SJSA1 (cell line): ENCODE measurements at regions not wholly inside any gene's neighbourhood (a gene's known extent, or its start where the extent isn't known, plus 50 kb on each side); places are given as distances from the start of the nearest gene placed in this dataset.

ENCODE experiments used
- DNase-seq, 2 experiments: peaks; one replicate each; pipeline ENCODE4 v3.0.0-alpha.2; 2015 to 2020; ENCODE audit warnings: low spot score in 2 of 2, low read depth in 1 of 2
- H3K27ac ChIP-seq: fragments of 250-450 bp; sonication (Bioruptor Pico); 2 replicates; pipeline ENCODE4 v1.5.1; 2020; ENCODE audit warnings: mild to moderate bottlenecking, moderate library complexity
- H3K27me3 ChIP-seq: fragments of 250-450 bp; sonication (Bioruptor Pico); replicated peaks from 2 replicates; pipeline ENCODE4 v1.5.1; 2020; ENCODE audit warnings: mild to moderate bottlenecking, moderate library complexity
- H3K36me3 ChIP-seq: fragments of 250-450 bp; sonication (Bioruptor Pico); 2 replicates; pipeline ENCODE4 v1.5.1; 2020; ENCODE audit warnings: mild to moderate bottlenecking
- H3K4me1 ChIP-seq: fragments of 250-450 bp; sonication (Bioruptor Pico); replicated peaks from 2 replicates; pipeline ENCODE4 v1.6.1; 2021; ENCODE audit warnings: mild to moderate bottlenecking
- H3K4me3 ChIP-seq: fragments of 250-450 bp; sonication (Bioruptor Pico); 2 replicates; pipeline ENCODE4 v1.5.1; 2020; ENCODE audit warnings: mild to moderate bottlenecking
- H3K9me3 ChIP-seq: fragments of 250-450 bp; sonication (Bioruptor Pico); replicated peaks from 2 replicates; pipeline ENCODE4 v1.5.1; 2020; ENCODE audit warnings: mild to moderate bottlenecking

- Histone ChIP-seq H3K9me3 (no peaks in the 10 kb centered on the region), H3K4me1 (no peaks in the 10 kb centered on the region), H3K4me3 (no peak overlapping the region), H3K27me3 (no peaks in the 10 kb centered on the region), H3K36me3 (no peaks in the 10 kb centered on the region), H3K27ac (no peak overlapping the region)
- DNase-seq: no peak
These were observed 381.2 kb downstream of the SETD4 start for GRCh38 chr21:35679076-35679475.

DNA sequence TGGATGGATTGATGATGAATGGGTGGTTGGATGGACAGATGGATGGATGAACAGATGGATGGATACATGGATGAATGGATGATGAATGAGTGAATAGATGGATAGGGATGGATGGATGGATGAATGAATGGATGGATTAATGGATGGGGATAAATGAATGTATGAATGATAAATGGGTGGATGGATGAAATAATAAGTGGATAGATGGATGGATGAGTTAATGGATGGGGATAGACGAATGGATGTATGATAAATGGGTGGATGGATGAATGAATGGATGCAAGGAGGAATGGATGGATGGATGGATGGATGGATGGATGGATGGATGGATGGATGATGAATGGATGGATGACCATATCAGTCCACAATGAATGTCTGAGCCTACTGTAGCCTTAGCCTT, 381.9 kb downstream of the SETD4 start:
- DNase-seq: no peak
- Histone ChIP-seq H3K36me3 (no peaks in the 10 kb centered on the region), H3K4me1 (no peaks in the 10 kb centered on the region), H3K27me3 (no peaks in the 10 kb centered on the region), H3K27ac (no peak overlapping the region), H3K9me3 (no peaks in the 10 kb centered on the region), H3K4me3 (no peak overlapping the region)

DNA sequence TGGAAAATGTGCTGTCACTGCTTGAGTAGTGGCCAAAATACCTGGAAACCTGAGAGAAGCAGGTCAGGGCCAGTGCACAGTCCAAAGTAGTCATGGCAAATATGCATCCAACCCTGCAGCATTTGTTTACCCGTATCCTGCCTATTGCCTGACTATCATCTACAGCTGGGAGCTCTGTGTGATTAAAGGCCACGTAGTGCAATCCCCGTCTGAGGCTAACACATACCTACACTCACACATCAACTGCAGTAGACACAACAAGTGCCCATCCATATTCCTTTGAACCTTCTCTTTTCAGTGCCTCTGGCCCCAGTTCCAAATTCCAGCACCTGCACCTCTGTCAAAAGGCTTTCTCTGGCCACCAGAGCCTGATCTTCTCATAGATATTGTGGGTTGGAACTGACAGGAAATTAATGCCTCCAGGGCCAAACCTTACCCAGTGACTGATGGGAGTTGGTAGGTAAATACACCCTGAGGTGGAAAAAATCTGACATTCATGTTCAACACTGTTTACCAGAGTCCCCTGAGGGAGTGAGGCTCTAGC, 383.0 kb downstream of the SETD4 start:
- Histone ChIP-seq H3K4me3 (no peak overlapping the region), H3K4me1 (no peaks in the 10 kb centered on the region), H3K27me3 (no peaks in the 10 kb centered on the region), H3K36me3 (no peaks in the 10 kb centered on the region), H3K9me3 (no peaks in the 10 kb centered on the region), H3K27ac (no peak overlapping the region)
- DNase-seq: no peak

GRCh38 chr21:35674895-35675470, 385.3 kb downstream of the SETD4 start:
- DNase-seq: no peak
- Histone ChIP-seq H3K4me3 (no peak overlapping the region), H3K36me3 (no peaks in the 10 kb centered on the region), H3K27ac (no peak overlapping the region), H3K27me3 (no peaks in the 10 kb centered on the region), H3K9me3 (no peaks in the 10 kb centered on the region), H3K4me1 (no peaks in the 10 kb centered on the region)

GRCh38 chr21:35674091-35674671, 386.1 kb downstream of the SETD4 start:
- no peaks in the 10 kb centered on the region for H3K27me3 ChIP-seq
- H3K27ac ChIP-seq: no peak overlapping the region
- H3K36me3 ChIP-seq: no peaks in the 10 kb centered on the region
- no peaks in the 10 kb centered on the region for H3K9me3 ChIP-seq
- no peak for DNase-seq
- no peaks in the 10 kb centered on the region for H3K4me1 ChIP-seq
- H3K4me3 ChIP-seq: no peak overlapping the region

- H3K9me3 ChIP-seq: no peaks in the 10 kb centered on the region
These were observed 388.0 kb downstream of the SETD4 start for GRCh38 chr21:35672313-35672712.

DNA sequence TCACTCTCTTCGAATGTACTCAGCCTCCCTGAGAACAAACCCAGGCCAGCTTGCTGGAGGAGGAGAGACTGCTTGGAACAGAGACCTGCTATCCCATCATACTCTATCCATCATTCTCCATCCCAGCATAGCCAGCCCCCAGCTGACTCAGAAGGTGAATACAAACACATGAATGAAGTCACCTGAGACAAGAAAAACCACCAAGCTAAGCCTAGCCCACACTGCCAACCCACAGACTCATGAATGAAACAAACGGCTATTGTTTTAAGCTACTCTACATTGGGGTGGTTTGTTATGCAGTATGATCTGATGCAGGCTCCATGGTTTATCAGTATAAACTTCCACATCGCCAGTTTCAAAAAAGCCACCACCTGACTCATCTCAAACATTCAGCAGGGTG, 395.6 kb downstream of the SETD4 start:
- no peak overlapping the region for H3K4me3 ChIP-seq
- no peaks in the 10 kb centered on the region for H3K27me3 ChIP-seq
- no peak for DNase-seq
- H3K36me3 ChIP-seq: no peaks in the 10 kb centered on the region
- no peaks in the 10 kb centered on the region for H3K4me1 ChIP-seq
- H3K9me3 ChIP-seq: no peaks in the 10 kb centered on the region
- no peak overlapping the region for H3K27ac ChIP-seq

More at GRCh38 chr21:35672313-35672712, 388.0 kb downstream of the SETD4 start:
- no peaks in the 10 kb centered on the region for H3K36me3 ChIP-seq
- H3K4me1 ChIP-seq: no peaks in the 10 kb centered on the region
- no peak overlapping the region for H3K4me3 ChIP-seq
- no peak for DNase-seq
- no peaks in the 10 kb centered on the region for H3K27me3 ChIP-seq
- H3K27ac ChIP-seq: no peak overlapping the region

GRCh38 chr21:35663856-35664606, 396.3 kb downstream of the SETD4 start:
- no peak overlapping the region for H3K4me3 ChIP-seq
- no peaks in the 10 kb centered on the region for H3K9me3 ChIP-seq
- H3K27ac ChIP-seq: no peak overlapping the region
- no peaks in the 10 kb centered on the region for H3K27me3 ChIP-seq
- DNase-seq: no peak
- no peaks in the 10 kb centered on the region for H3K36me3 ChIP-seq
- H3K4me1 ChIP-seq: no peaks in the 10 kb centered on the region

DNA sequence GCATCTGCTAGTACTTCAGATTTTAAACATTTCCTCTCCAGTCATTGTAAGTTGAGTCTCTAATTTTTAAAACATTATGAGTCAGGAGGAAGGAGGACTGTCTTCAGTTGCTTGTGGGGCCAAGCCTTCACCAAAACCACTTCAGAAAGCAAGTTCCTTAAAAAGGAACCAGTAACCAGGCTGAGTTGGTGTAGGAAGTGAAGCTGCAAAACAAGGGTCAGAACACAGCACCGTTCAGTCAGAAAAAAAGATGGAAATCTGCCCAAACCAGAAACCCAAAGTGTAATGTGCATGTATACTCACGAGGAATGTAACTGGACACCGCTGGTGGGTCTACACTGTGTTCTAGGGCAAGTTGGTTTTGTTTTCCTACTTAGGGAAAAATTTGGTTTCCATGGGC, 402.1 kb downstream of the SETD4 start:
- Histone ChIP-seq H3K4me1 (no peaks in the 10 kb centered on the region), H3K36me3 (no peaks in the 10 kb centered on the region), H3K9me3 (no peaks in the 10 kb centered on the region; the same call in 1 of the 2 replicates), H3K27me3 (no peaks in the 10 kb centered on the region), H3K4me3 (no peak overlapping the region), H3K27ac (no peak overlapping the region)
- peak in 1 of 2 experiments; percentile 7 for DNase-seq

- no peaks in the 10 kb centered on the region for H3K36me3 ChIP-seq
- H3K4me1 ChIP-seq: peaks cover 7% of the 10 kb centered on the region
- H3K27ac ChIP-seq: no peak overlapping the region
- H3K9me3 ChIP-seq: no peaks in the 10 kb centered on the region; the same call in 1 of the 2 replicates
- no peak for DNase-seq
- H3K27me3 ChIP-seq: no peaks in the 10 kb centered on the region
- no peak overlapping the region for H3K4me3 ChIP-seq
These were observed 407.5 kb downstream of the SETD4 start for GRCh38 chr21:35652872-35653271.

- Histone ChIP-seq H3K9me3 (no peaks in the 10 kb centered on the region; the same call in 1 of the 2 replicates), H3K4me3 (no peak overlapping the region), H3K27me3 (no peaks in the 10 kb centered on the region), H3K36me3 (no peaks in the 10 kb centered on the region), H3K27ac (no peak overlapping the region), H3K4me1 (peaks cover 7% of the 10 kb centered on the region)
- no peak for DNase-seq
These were observed 408.1 kb downstream of the SETD4 start for GRCh38 chr21:35652196-35652595.

GRCh38 chr21:35651196-35651595, 409.1 kb downstream of the SETD4 start:
- no peak for DNase-seq
- Histone ChIP-seq H3K27ac (no peak overlapping the region), H3K27me3 (no peaks in the 10 kb centered on the region), H3K36me3 (no peaks in the 10 kb centered on the region), H3K4me1 (peaks cover 7% of the 10 kb centered on the region), H3K4me3 (no peak overlapping the region), H3K9me3 (no peaks in the 10 kb centered on the region; the same call in 1 of the 2 replicates)

GRCh38 chr21:35649186-35649585, 411.1 kb downstream of the SETD4 start:
- H3K27ac ChIP-seq: no peak overlapping the region
- H3K4me1 ChIP-seq: peaks cover 7% of the 10 kb centered on the region
- DNase-seq: peak in 1 of 2 experiments; percentile 10
- H3K27me3 ChIP-seq: no peaks in the 10 kb centered on the region
- H3K9me3 ChIP-seq: no peaks in the 10 kb centered on the region
- no peaks in the 10 kb centered on the region for H3K36me3 ChIP-seq
- no peak overlapping the region for H3K4me3 ChIP-seq

GRCh38 chr21:35648512-35648911, 411.8 kb downstream of the SETD4 start:
- H3K36me3 ChIP-seq: no peaks in the 10 kb centered on the region
- peaks cover 7% of the 10 kb centered on the region for H3K4me1 ChIP-seq
- no peak for DNase-seq
- H3K9me3 ChIP-seq: no peaks in the 10 kb centered on the region
- no peak overlapping the region for H3K27ac ChIP-seq
- H3K27me3 ChIP-seq: no peaks in the 10 kb centered on the region
- H3K4me3 ChIP-seq: no peak overlapping the region
